Neural progenitor cell (in vitro differentiated cells): ENCODE measurements at regions not wholly inside any gene's neighbourhood (a gene's known extent, or its start where the extent isn't known, plus 50 kb on each side); places are given as distances from the start of the nearest gene placed in this dataset.

Experiments used
- EZH2 ChIP-seq: fragments of 200-600 bp; sonication (generic); IDR thresholded peaks from 2 replicates; pipeline ENCODE4 v1.6.1; 2017; ENCODE audit warnings: antibody characterized with exemption, mild to moderate bottlenecking, moderate library complexity
- TF ChIP-seq, protein P1 (sequence below): fragments of 200-600 bp; sonication (generic); IDR thresholded peaks from 2 replicates; pipeline ENCODE4 v1.5.1; 2017; ENCODE audit warnings: antibody characterized with exemption, mild to moderate bottlenecking

GRCh38 chr4:130419211-130419975 is 1323.4 kb downstream of the C4orf33 start:
- TF ChIP-seq, protein P1, sequence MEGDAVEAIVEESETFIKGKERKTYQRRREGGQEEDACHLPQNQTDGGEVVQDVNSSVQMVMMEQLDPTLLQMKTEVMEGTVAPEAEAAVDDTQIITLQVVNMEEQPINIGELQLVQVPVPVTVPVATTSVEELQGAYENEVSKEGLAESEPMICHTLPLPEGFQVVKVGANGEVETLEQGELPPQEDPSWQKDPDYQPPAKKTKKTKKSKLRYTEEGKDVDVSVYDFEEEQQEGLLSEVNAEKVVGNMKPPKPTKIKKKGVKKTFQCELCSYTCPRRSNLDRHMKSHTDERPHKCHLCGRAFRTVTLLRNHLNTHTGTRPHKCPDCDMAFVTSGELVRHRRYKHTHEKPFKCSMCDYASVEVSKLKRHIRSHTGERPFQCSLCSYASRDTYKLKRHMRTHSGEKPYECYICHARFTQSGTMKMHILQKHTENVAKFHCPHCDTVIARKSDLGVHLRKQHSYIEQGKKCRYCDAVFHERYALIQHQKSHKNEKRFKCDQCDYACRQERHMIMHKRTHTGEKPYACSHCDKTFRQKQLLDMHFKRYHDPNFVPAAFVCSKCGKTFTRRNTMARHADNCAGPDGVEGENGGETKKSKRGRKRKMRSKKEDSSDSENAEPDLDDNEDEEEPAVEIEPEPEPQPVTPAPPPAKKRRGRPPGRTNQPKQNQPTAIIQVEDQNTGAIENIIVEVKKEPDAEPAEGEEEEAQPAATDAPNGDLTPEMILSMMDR: no peak
- no peak for TF ChIP-seq EZH2
